ENCODE measurements at regions not wholly inside any gene's neighbourhood (a gene's known extent, or its start where the extent isn't known, plus 50 kb on each side); places are given as distances from the start of the nearest gene placed in this dataset.
"Not testable (repeated sequence)": the region's sequence is repeated elsewhere in the genome, so short reads cannot be mapped to it uniquely, and the experiment has no call there.

GRCh38 chrX:8042304-8042703 is 115.1 kb upstream of the PNPLA4 start:
- no peaks in the 10 kb centered on the region for H3K36me3 ChIP-seq
- no peaks in the 10 kb centered on the region for H3K4me1 ChIP-seq
- H3K27me3 ChIP-seq = no peaks in the 10 kb centered on the region
- no peaks in the 10 kb centered on the region for H3K9me3 ChIP-seq
- no peak overlapping the region for H3K27ac ChIP-seq
- WGBS = 100% methylated on average over 1 of the region's 1 CpG
- TF ChIP-seq POLR2A (IDR thresholded peaks at IDR 0.05) = no peak
- no peak for TF ChIP-seq POLR2AphosphoS5 (IDR thresholded peaks at IDR 0.05)
- no peak for TF ChIP-seq CTCF (IDR thresholded peaks at IDR 0.05)
- TF ChIP-seq EP300 (IDR thresholded peaks at IDR 0.05) = no peak
- H3K4me3 ChIP-seq = no peak overlapping the region
- DNase-seq (ENCODE audit: low spot score in 2 of 2) = no peak

GRCh38 chrX:8039711-8040110 is 112.5 kb upstream of the PNPLA4 start:
- not testable (repeated sequence) for H3K4me3 ChIP-seq; H3K27ac ChIP-seq; H3K36me3 ChIP-seq; H3K4me1 ChIP-seq; H3K9me3 ChIP-seq; H3K27me3 ChIP-seq; DNase-seq (ENCODE audit: low spot score in 2 of 2)
- WGBS = 88% methylated on average over 7 of the region's 7 CpGs

GRCh38 chrX:8037593-8038348 is 110.6 kb upstream of the PNPLA4 start:
- 77% methylated on average over 8 of the region's 8 CpGs for WGBS
- no peaks in the 10 kb centered on the region for H3K36me3 ChIP-seq
- TF ChIP-seq EP300 (IDR thresholded peaks at IDR 0.05) = no peak
- no peak overlapping the region for H3K27ac ChIP-seq
- H3K4me3 ChIP-seq = no peak overlapping the region
- no peak for DNase-seq (ENCODE audit: low spot score in 2 of 2)
- H3K4me1 ChIP-seq = no peaks in the 10 kb centered on the region
- H3K9me3 ChIP-seq = no peaks in the 10 kb centered on the region
- no peaks in the 10 kb centered on the region for H3K27me3 ChIP-seq

GRCh38 chrX:8036914-8037313 is 109.7 kb upstream of the PNPLA4 start:
- no peak overlapping the region for H3K27ac ChIP-seq
- H3K4me1 ChIP-seq = no peaks in the 10 kb centered on the region
- H3K36me3 ChIP-seq = no peaks in the 10 kb centered on the region
- DNase-seq (ENCODE audit: low spot score in 2 of 2) = no peak
- no peaks in the 10 kb centered on the region for H3K27me3 ChIP-seq
- H3K9me3 ChIP-seq = no peaks in the 10 kb centered on the region
- 72% methylated on average over 4 of the region's 4 CpGs for WGBS
- TF ChIP-seq POLR2A (IDR thresholded peaks at IDR 0.05) (no peak), EP300 (IDR thresholded peaks at IDR 0.05) (no peak), CTCF (IDR thresholded peaks at IDR 0.05) (no peak), POLR2AphosphoS5 (IDR thresholded peaks at IDR 0.05) (no peak)
- no peak overlapping the region for H3K4me3 ChIP-seq

GRCh38 chrX:8034058-8034457 is 106.8 kb upstream of the PNPLA4 start:
- no peak overlapping the region for H3K27ac ChIP-seq
- no peak overlapping the region for H3K4me3 ChIP-seq
- 80% methylated on average over 8 of the region's 8 CpGs for WGBS
- no peaks in the 10 kb centered on the region for H3K36me3 ChIP-seq
- H3K27me3 ChIP-seq = no peaks in the 10 kb centered on the region
- no peak for DNase-seq (ENCODE audit: low spot score in 2 of 2)
- H3K9me3 ChIP-seq = no peaks in the 10 kb centered on the region
- no peak for TF ChIP-seq EP300 (IDR thresholded peaks at IDR 0.05)
- no peak for TF ChIP-seq POLR2AphosphoS5 (IDR thresholded peaks at IDR 0.05)
- no peak for TF ChIP-seq CTCF (IDR thresholded peaks at IDR 0.05)
- no peaks in the 10 kb centered on the region for H3K4me1 ChIP-seq

- Histone ChIP-seq H3K9me3 (no peaks in the 10 kb centered on the region), H3K36me3 (no peaks in the 10 kb centered on the region), H3K4me1 (no peaks in the 10 kb centered on the region), H3K4me3 (no peak overlapping the region), H3K27ac (no peak overlapping the region), H3K27me3 (no peaks in the 10 kb centered on the region)
- WGBS = 88% methylated on average over 4 of the region's 4 CpGs
- TF ChIP-seq EP300 (IDR thresholded peaks at IDR 0.05) = no peak
- no peak for TF ChIP-seq POLR2AphosphoS5 (IDR thresholded peaks at IDR 0.05)
- TF ChIP-seq CTCF (IDR thresholded peaks at IDR 0.05) = no peak
- TF ChIP-seq POLR2A (IDR thresholded peaks at IDR 0.05) = no peak
- no peak for DNase-seq (ENCODE audit: low spot score in 2 of 2)
Measured at GRCh38 chrX:8033175-8033574, 106.0 kb upstream of the PNPLA4 start.

Data from suprapubic skin (tissue), 4 donors.